ENCODE measurements at regions not wholly inside any gene's neighbourhood (a gene's known extent, or its start where the extent isn't known, plus 50 kb on each side); places are given as distances from the start of the nearest gene placed in this dataset.

GRCh38 chr15:29589416-29589815 is 232.9 kb downstream of the TJP1 start:
- 83% methylated on average over 9 of the region's 9 CpGs; no CpG with 5 or more reads in 1 of the 2 experiments for WGBS, 2 experiments (ENCODE audit: extremely low coverage in 1 of 2, insufficient coverage in 1 of 2, insufficient read length in 1 of 2, insufficient replicate concordance in 2 of 2, low coverage in 1 of 2, low lambda C conversion rate in 2 of 2, missing lambda C conversion rate in 1 of 2)
- no peaks in the 10 kb centered on the region for H3K79me1 ChIP-seq (ENCODE audit: low read depth, low read length)
- CTCF ChIA-PET (ENCODE audit: partially characterized antibody): interaction anchor here (0.7 kb wide), 1 partner anchor 179 kb away, joined by 3 read pairs; no protein-coding TSS in a partner anchor
- H3K4me1 ChIP-seq (replicated peaks in 1 of 4; ENCODE audit: control insufficient read depth in 3 of 4, insufficient read depth in 4 of 4, low read length in 3 of 4): peaks cover 0 to 5% (median 0%) of the 10 kb centered on the region in 4 experiments; a peak in 1 of 7 replicates
- H4K5ac ChIP-seq (ENCODE audit: insufficient read length, low read depth, low read length): no peak overlapping the region
- H3K4me2 ChIP-seq (ENCODE audit: insufficient read depth in 1 of 2, low read depth in 2 of 2, low read length in 2 of 2): no peak overlapping the region
- no peaks in the 10 kb centered on the region; a peak in 1 of 4 replicates for H3K9me3 ChIP-seq (ENCODE audit: insufficient read depth in 2 of 2, low read depth in 1 of 2, low read length in 1 of 2)
- no peaks in the 10 kb centered on the region for H3K27me3 ChIP-seq (replicated peaks in 1 of 4; ENCODE audit: control insufficient read depth in 3 of 4, extremely low read depth in 1 of 4, insufficient read depth in 3 of 4, low read length in 3 of 4)
- H3K4me3 ChIP-seq (ENCODE audit: extremely low read depth in 1 of 4, insufficient read depth in 2 of 4, low read depth in 3 of 4, low read length in 4 of 4): no peak overlapping the region
- H4K8ac ChIP-seq (ENCODE audit: extremely low read depth, insufficient read depth, low read length): no peak overlapping the region
- H4K20me1 ChIP-seq (replicated peaks in 1 of 2; ENCODE audit: control insufficient read depth in 1 of 2, insufficient read depth in 2 of 2, low read length in 2 of 2): no peaks in the 10 kb centered on the region
- H3K9ac ChIP-seq (replicated peaks in 1 of 4; ENCODE audit: extremely low read depth in 1 of 4, low read depth in 3 of 4, low read length in 3 of 4): no peak overlapping the region
- H3K18ac ChIP-seq (ENCODE audit: extremely low read depth, low read length): no peak overlapping the region
- POLR2A ChIA-PET (ENCODE audit: partially characterized antibody): no interaction called here
- no peak overlapping the region for H2BK120ac ChIP-seq (replicated peaks; ENCODE audit: low read depth, low read length)
- no peaks in the 10 kb centered on the region for H3K79me2 ChIP-seq (ENCODE audit: control insufficient read depth in 1 of 2, insufficient read depth in 2 of 2, low read length in 2 of 2)
- no peak for DNase-seq (ENCODE audit: low read depth in 1 of 2, low spot score in 2 of 2)
- H2BK20ac ChIP-seq (ENCODE audit: low read length): no peak overlapping the region
- no peak for FAIRE-seq
- H3K23me2 ChIP-seq (ENCODE audit: low read depth, low read length): no peaks in the 10 kb centered on the region; the same call in 1 of the 2 replicates
- H3K23ac ChIP-seq (ENCODE audit: insufficient read length): no peak overlapping the region
- H3K36me3 ChIP-seq (ENCODE audit: control insufficient read depth in 2 of 4, insufficient read depth in 4 of 4, low read length in 3 of 4): no peaks in the 10 kb centered on the region
- no peak overlapping the region for H2BK5ac ChIP-seq (ENCODE audit: low read depth, low read length)
- no peak overlapping the region for H2AK5ac ChIP-seq (ENCODE audit: low read depth, low read length)
- no peak overlapping the region for H3K56ac ChIP-seq (replicated peaks; ENCODE audit: insufficient read length, low read depth, low read length)
- no peak overlapping the region for H2AFZ ChIP-seq (ENCODE audit: low read length)
- no peak overlapping the region for H4K91ac ChIP-seq (replicated peaks; ENCODE audit: insufficient read length, low read length)
- H3K27ac ChIP-seq (ENCODE audit: low read depth, low read length): no peak overlapping the region
- no peak overlapping the region for H2BK15ac ChIP-seq (ENCODE audit: low read length)
- H3K4ac ChIP-seq (replicated peaks; ENCODE audit: insufficient read length, low read depth, low read length): no peak overlapping the region
- H2BK12ac ChIP-seq (ENCODE audit: low read depth, low read length): no peak overlapping the region
- H3K14ac ChIP-seq (ENCODE audit: insufficient read length): no peak overlapping the region
- no peak for TF ChIP-seq SP4 (IDR thresholded peaks at IDR 0.05; ENCODE audit: low read length)
- TF ChIP-seq NANOG (IDR thresholded peaks at IDR 0.05; ENCODE audit: insufficient read depth, low read depth, low read length, poor library complexity, severe bottlenecking): no peak

Data from H1 (cell line).